GM18873 (cell line): ENCODE measurements at regions not wholly inside any gene's neighbourhood (a gene's known extent, or its start where the extent isn't known, plus 50 kb on each side); places are given as distances from the start of the nearest gene placed in this dataset.

Experiments used
- ATAC-seq: cut with Tn5 transposase; IDR thresholded peaks from one replicate; pipeline ENCODE4 v1.9.1; 2021; ENCODE audit warnings: mild to moderate bottlenecking, moderate library complexity, moderate number of reproducible peaks; ENCODE audit not compliant: unreplicated experiment, low FRiP score

GRCh38 chr2:136251197-136251884 is 133.4 kb upstream of the CXCR4 start:
- no peak for ATAC-seq

GRCh38 chr2:136250131-136250530 is 132.2 kb upstream of the CXCR4 start:
- no peak for ATAC-seq

- no peak for ATAC-seq
Observed at GRCh38 chr2:136248907-136249306, 131.0 kb upstream of the CXCR4 start.

- no peak for ATAC-seq
Observed at GRCh38 chr2:136248242-136248641, 130.3 kb upstream of the CXCR4 start.

- ATAC-seq = no peak
Observed at GRCh38 chr2:136247204-136247950, 129.4 kb upstream of the CXCR4 start.

GRCh38 chr2:136246086-136246669 is 128.2 kb upstream of the CXCR4 start:
- ATAC-seq = peak; percentile 93

- no peak for ATAC-seq
Observed at GRCh38 chr2:136245211-136245610, 127.3 kb upstream of the CXCR4 start.

- ATAC-seq = no peak
Observed at GRCh38 chr2:136244536-136244885, 126.6 kb upstream of the CXCR4 start.

- ATAC-seq = no peak
Observed at GRCh38 chr2:136243638-136244535, 125.9 kb upstream of the CXCR4 start.

- no peak for ATAC-seq
Observed at GRCh38 chr2:136242687-136243277, 124.8 kb upstream of the CXCR4 start.

- ATAC-seq = no peak
Observed at GRCh38 chr2:136242100-136242499, 124.2 kb upstream of the CXCR4 start.

GRCh38 chr2:136239079-136239685 is 121.2 kb upstream of the CXCR4 start:
- ATAC-seq = no peak

GRCh38 chr2:136238286-136239078 is 120.5 kb upstream of the CXCR4 start:
- peak; percentile 86 for ATAC-seq

GRCh38 chr2:136236019-136236418 is 118.1 kb upstream of the CXCR4 start:
- ATAC-seq = no peak

- ATAC-seq = no peak
Observed at GRCh38 chr2:136235546-136235945, 117.6 kb upstream of the CXCR4 start.

- no peak for ATAC-seq
Observed at GRCh38 chr2:136234261-136234660, 116.3 kb upstream of the CXCR4 start.

- no peak for ATAC-seq
Observed at GRCh38 chr2:136233298-136233697, 115.3 kb upstream of the CXCR4 start.

GRCh38 chr2:136232456-136233172 is 114.7 kb upstream of the CXCR4 start:
- ATAC-seq = no peak

GRCh38 chr2:136230464-136230863 is 112.5 kb upstream of the CXCR4 start:
- no peak for ATAC-seq
